H1 (cell line): ENCODE measurements at regions not wholly inside any gene's neighbourhood (a gene's known extent, or its start where the extent isn't known, plus 50 kb on each side); places are given as distances from the start of the nearest gene placed in this dataset.

ENCODE experiments used
- CTCF ChIA-PET: fragments of 300-600 bp; sonication (Branson Sonifier 250); formaldehyde crosslinking; loops from one replicate; lab custom pipeline; 2021; ENCODE audit not compliant: partially characterized antibody; lab: Charles Lee
- POLR2A ChIA-PET: fragments of 300-600 bp; sonication (Branson Sonifier 250); formaldehyde crosslinking; loops from one replicate; lab custom pipeline; 2021; ENCODE audit warnings: inconsistent platforms; ENCODE audit not compliant: partially characterized antibody; lab: Charles Lee
- DNase-seq, 2 experiments: peaks; one replicate each; pipeline versions ENCODE4 v3.0.0 to v3.0.0-alpha.2; 2010 to 2022; ENCODE audit warnings: low spot score in 2 of 2, low read depth in 1 of 2, mixed read lengths in 1 of 2
- FAIRE-seq: peaks from 2 replicates; lab custom pipeline; 2011; peaks lifted over from hg19 to GRCh38; lab: Jason Lieb, UNC
- H2AFZ ChIP-seq: 2 replicates; pipeline ENCODE4 v1.8.1; 2012; ENCODE audit warnings: low read length, inconsistent platforms
- H2AK5ac ChIP-seq: 2 replicates; pipeline ENCODE4 v1.6.1; 2013; ENCODE audit warnings: low read depth, low read length
- H2BK120ac ChIP-seq: replicated peaks from 2 replicates; pipeline ENCODE3; 2013; ENCODE audit warnings: low read depth, low read length, inconsistent platforms
- H2BK12ac ChIP-seq: 2 replicates; pipeline ENCODE4 v1.6.1; 2013; ENCODE audit warnings: low read depth, low read length
- H2BK15ac ChIP-seq: 2 replicates; pipeline ENCODE4 v1.6.1; 2013; ENCODE audit warnings: low read length
- H2BK20ac ChIP-seq: 2 replicates; pipeline ENCODE4 v1.6.1; 2013; ENCODE audit warnings: low read length
- H2BK5ac ChIP-seq: 2 replicates; pipeline ENCODE4 v1.6.1; 2013; ENCODE audit warnings: low read depth, low read length
- H3K14ac ChIP-seq: 2 replicates; pipeline ENCODE4 v1.6.1; 2013; ENCODE audit warnings: inconsistent platforms; ENCODE audit not compliant: insufficient read length
- H3K18ac ChIP-seq: 2 replicates; pipeline ENCODE4 v1.6.1; 2013; ENCODE audit warnings: low read length; ENCODE audit errors: extremely low read depth
- H3K23ac ChIP-seq: 2 replicates; pipeline ENCODE4 v1.6.1; 2013; ENCODE audit warnings: inconsistent platforms; ENCODE audit not compliant: insufficient read length
- H3K23me2 ChIP-seq: 2 replicates; pipeline ENCODE4 v1.6.1; 2013; ENCODE audit warnings: low read depth, low read length
- H3K27ac ChIP-seq: 2 replicates; pipeline ENCODE4 v1.6.1; 2011; ENCODE audit warnings: low read depth, low read length, inconsistent platforms
- H3K27me3 ChIP-seq, 4 experiments: replicated peaks in 1 of 4; 1 replicate in 1 of 4; 2 replicates in 3 of 4; pipeline versions ENCODE4 v1.6.1 to v1.8.1; 2011 to 2013; ENCODE audit warnings: low read length in 3 of 4, mild to moderate bottlenecking in 3 of 4, inconsistent platforms in 2 of 4, mixed read lengths in 2 of 4, moderate library complexity in 1 of 4; ENCODE audit not compliant: control insufficient read depth in 3 of 4, insufficient read depth in 3 of 4; ENCODE audit errors: extremely low read depth in 1 of 4
- H3K36me3 ChIP-seq, 4 experiments: 2 replicates each; pipeline versions ENCODE4 v1.6.1 to v1.8.1; 2011 to 2013; ENCODE audit warnings: mild to moderate bottlenecking in 4 of 4, low read length in 3 of 4, moderate library complexity in 2 of 4, control low read depth in 1 of 4, inconsistent platforms in 1 of 4; ENCODE audit not compliant: insufficient read depth in 4 of 4, control insufficient read depth in 2 of 4
- H3K4ac ChIP-seq: replicated peaks from 2 replicates; pipeline ENCODE3; 2013; ENCODE audit warnings: low read length, low read depth, mixed read lengths, inconsistent platforms; ENCODE audit not compliant: insufficient read length
- H3K4me1 ChIP-seq, 4 experiments: replicated peaks in 1 of 4; 1 replicate in 1 of 4; 2 replicates in 3 of 4; pipeline versions ENCODE4 v1.6.1 to v1.8.1; 2011 to 2013; ENCODE audit warnings: low read length in 3 of 4, inconsistent platforms in 2 of 4, mixed read lengths in 1 of 4; ENCODE audit not compliant: insufficient read depth in 4 of 4, control insufficient read depth in 3 of 4
- H3K4me2 ChIP-seq, 2 experiments: 2 replicates each; pipeline versions ENCODE4 v1.6.1 to v1.8.1; 2011 to 2013; ENCODE audit warnings: low read depth in 2 of 2, low read length in 2 of 2, control low read depth in 1 of 2, inconsistent platforms in 1 of 2, mild to moderate bottlenecking in 1 of 2; ENCODE audit not compliant: insufficient read depth in 1 of 2
- H3K4me3 ChIP-seq, 4 experiments: fragments of 200-600, 300-600 bp in 1 of 4; sonication (generic), shearing (Covaris generic), sonication (Bioruptor Twin) in 1 of 4; 2 replicates each; pipeline versions ENCODE4 v1.5.1 to v1.8.1; 2011 to 2016; ENCODE audit warnings: low read length in 4 of 4, low read depth in 3 of 4, control low read depth in 2 of 4, inconsistent platforms in 2 of 4, mild to moderate bottlenecking in 2 of 4, mixed read lengths in 1 of 4, moderate library complexity in 1 of 4; ENCODE audit not compliant: insufficient read depth in 2 of 4; ENCODE audit errors: extremely low read depth in 1 of 4
- H3K56ac ChIP-seq: replicated peaks from 2 replicates; pipeline ENCODE3; 2013; ENCODE audit warnings: low read depth, mild to moderate bottlenecking, mixed read lengths, low read length, inconsistent platforms; ENCODE audit not compliant: insufficient read length
- H3K79me1 ChIP-seq: 2 replicates; pipeline ENCODE4 v1.6.1; 2013; ENCODE audit warnings: low read depth, low read length, control low read depth
- H3K79me2 ChIP-seq, 2 experiments: 2 replicates each; pipeline versions ENCODE4 v1.6.1 to v1.8.1; 2012 to 2013; ENCODE audit warnings: low read length in 2 of 2, mild to moderate bottlenecking in 2 of 2, inconsistent platforms in 1 of 2; ENCODE audit not compliant: insufficient read depth in 2 of 2, control insufficient read depth in 1 of 2
- H3K9ac ChIP-seq, 4 experiments: replicated peaks in 1 of 4; 1 replicate in 1 of 4; 2 replicates in 3 of 4; pipeline versions ENCODE4 v1.6.1 to v1.8.1; 2011 to 2013; ENCODE audit warnings: low read depth in 3 of 4, low read length in 3 of 4, control low read depth in 2 of 4, mild to moderate bottlenecking in 2 of 4, moderate library complexity in 2 of 4, inconsistent platforms in 1 of 4; ENCODE audit errors: extremely low read depth in 1 of 4
- H3K9me3 ChIP-seq, 2 experiments: 2 replicates each; pipeline versions ENCODE4 v1.6.1 to v1.8.1; 2012 to 2013; ENCODE audit warnings: mild to moderate bottlenecking in 2 of 2, moderate library complexity in 2 of 2, control low read depth in 1 of 2, inconsistent platforms in 1 of 2, low read depth in 1 of 2, low read length in 1 of 2, mixed read lengths in 1 of 2; ENCODE audit not compliant: insufficient read depth in 2 of 2
- H4K20me1 ChIP-seq, 2 experiments: replicated peaks in 1 of 2; 2 replicates each; pipeline versions ENCODE3 to v1.8.1; 2011 to 2013; ENCODE audit warnings: inconsistent platforms in 2 of 2, low read length in 2 of 2, mild to moderate bottlenecking in 1 of 2; ENCODE audit not compliant: insufficient read depth in 2 of 2, control insufficient read depth in 1 of 2
- H4K5ac ChIP-seq: 2 replicates; pipeline ENCODE4 v1.6.1; 2013; ENCODE audit warnings: low read length, low read depth, mixed read lengths, inconsistent platforms; ENCODE audit not compliant: insufficient read length
- H4K8ac ChIP-seq: 2 replicates; pipeline ENCODE4 v1.8.0; 2013; ENCODE audit warnings: mild to moderate bottlenecking, moderate library complexity, low read length, inconsistent platforms; ENCODE audit not compliant: insufficient read depth; ENCODE audit errors: extremely low read depth
- H4K91ac ChIP-seq: replicated peaks from 2 replicates; pipeline ENCODE3; 2013; ENCODE audit warnings: low read length, mixed read lengths, inconsistent platforms; ENCODE audit not compliant: insufficient read length
- ATF2 ChIP-seq: IDR thresholded peaks from 2 replicates; pipeline ENCODE4 v1.6.1; 2012; ENCODE audit warnings: low read length, inconsistent platforms
- CTCF ChIP-seq, 3 experiments: IDR thresholded peaks; 1 replicate in 2 of 3; 2 replicates in 1 of 3; pipeline versions ENCODE4 v1.5.1 to v1.6.1; 2011; ENCODE audit warnings: low read length in 3 of 3, mild to moderate bottlenecking in 3 of 3, inconsistent platforms in 2 of 3, low read depth in 1 of 3, moderate library complexity in 1 of 3; ENCODE audit not compliant: insufficient read depth in 1 of 3; ENCODE audit errors: control extremely low read depth in 1 of 3
- HDAC2 ChIP-seq, 2 experiments: fragments of 300-600 bp in 1 of 2; sonication (generic) in 1 of 2; IDR thresholded peaks; 2 replicates each; pipeline ENCODE4 v1.6.1; 2011 to 2012; ENCODE audit warnings: low read depth in 2 of 2, low read length in 2 of 2, mild to moderate bottlenecking in 2 of 2, moderate library complexity in 2 of 2, borderline replicate concordance in 1 of 2, inconsistent platforms in 1 of 2
- KDM5A ChIP-seq: fragments of 200-600 bp; IDR thresholded peaks from 2 replicates; pipeline ENCODE4 v1.7.1; 2012; ENCODE audit warnings: mild to moderate bottlenecking, low read length, inconsistent platforms, mixed read lengths
- NANOG ChIP-seq: IDR thresholded peaks from 2 replicates; pipeline ENCODE4 v1.6.1; 2011; ENCODE audit warnings: low read length, low read depth, mild to moderate bottlenecking, inconsistent platforms; ENCODE audit not compliant: insufficient read depth, poor library complexity, severe bottlenecking
- RNF2 ChIP-seq: fragments of 200-900, 300-1000 bp; sonication (generic); IDR thresholded peaks from 2 replicates; pipeline ENCODE4 v1.7.1; 2016; ENCODE audit warnings: borderline replicate concordance, low read depth, mild to moderate bottlenecking, antibody characterized with exemption, low read length; ENCODE audit not compliant: poor library complexity, severe bottlenecking; ENCODE audit errors: missing control alignments
- SP1 ChIP-seq: IDR thresholded peaks from 2 replicates; pipeline ENCODE4 v1.6.1; 2011; ENCODE audit warnings: low read depth, low read length
- SUZ12 ChIP-seq: fragments of 200-600 bp; sonication (generic); IDR thresholded peaks from 2 replicates; pipeline ENCODE4 v1.6.1; 2012; ENCODE audit warnings: mild to moderate bottlenecking, inconsistent platforms, low read length, moderate library complexity, mixed read lengths
- TEAD4 ChIP-seq: IDR thresholded peaks from 2 replicates; pipeline ENCODE4 v1.6.1; 2012; ENCODE audit warnings: low read depth, low read length, inconsistent platforms, mixed read lengths
- WGBS, 2 experiments: shearing (Covaris generic) in 1 of 2; methylation state at CpG; one replicate each; pipeline versions ENCODE4 v1.1.6 to v1.1.7; 2013 to 2015; ENCODE audit warnings: low lambda C conversion rate in 2 of 2, mixed read lengths in 2 of 2, inconsistent platforms in 1 of 2, low coverage in 1 of 2, missing lambda C conversion rate in 1 of 2; ENCODE audit not compliant: insufficient replicate concordance in 2 of 2, insufficient coverage in 1 of 2, insufficient read length in 1 of 2; ENCODE audit errors: extremely low coverage in 1 of 2, missing lambda C conversion rate in 1 of 2; 5-methylcytosine and 5-hydroxymethylcytosine counted together

DNA sequence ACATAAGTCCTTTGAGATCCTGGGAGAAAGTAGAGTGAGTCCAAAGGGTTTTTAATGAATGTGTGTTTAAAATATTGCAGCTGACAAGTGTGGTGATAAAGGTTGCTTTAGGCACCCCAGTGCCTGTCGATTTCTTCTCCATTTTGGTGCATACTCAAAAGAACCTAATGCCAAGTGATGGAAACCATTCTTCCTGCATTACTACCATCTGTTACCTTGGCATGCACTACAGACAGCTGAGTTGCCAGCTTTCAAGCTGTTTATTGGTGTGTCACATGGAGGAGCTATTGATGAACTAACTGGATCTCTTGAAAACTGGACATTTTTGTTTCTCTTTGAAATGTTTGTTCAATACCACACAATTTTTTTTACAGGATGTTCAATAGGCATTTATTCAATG, 350.0 kb downstream of the AKAIN1 start:
- Histone ChIP-seq H3K4me3 (no peak overlapping the region), H3K9ac (no peak overlapping the region), H4K5ac (no peak overlapping the region), H2BK15ac (no peak overlapping the region), H3K18ac (no peak overlapping the region), H3K23me2 (no peaks in the 10 kb centered on the region), H3K23ac (no peak overlapping the region), H2AK5ac (no peak overlapping the region), H3K4me2 (no peak overlapping the region), H4K91ac (no peak overlapping the region), H2BK12ac (no peak overlapping the region), H3K27me3 (no peaks in the 10 kb centered on the region), H3K36me3 (no peaks in the 10 kb centered on the region), H3K79me1 (no peaks in the 10 kb centered on the region), H3K27ac (no peak overlapping the region), H2BK20ac (no peak overlapping the region), H3K4me1 (no peaks in the 10 kb centered on the region), H3K4ac (no peak overlapping the region), H2BK120ac (no peak overlapping the region), H2AFZ (no peak overlapping the region), H3K79me2 (no peaks in the 10 kb centered on the region), H4K8ac (no peak overlapping the region), H3K9me3 (no peaks in the 10 kb centered on the region), H2BK5ac (no peak overlapping the region), H3K56ac (no peak overlapping the region), H3K14ac (no peak overlapping the region), H4K20me1 (no peaks in the 10 kb centered on the region)
- no peak for FAIRE-seq
- no peak for DNase-seq
- WGBS, 2 experiments: 88% methylated on average over 1 of the region's 1 CpG; no CpG with 5 or more reads in 1 of the 2 experiments
- POLR2A ChIA-PET: no interaction called here
- CTCF ChIA-PET: interaction anchor here (0.8 kb wide), 1 partner anchor 189 kb away, joined by 3 read pairs; no protein-coding TSS in a partner anchor
- TF ChIP-seq RNF2 (no peak), HDAC2 (IDR thresholded peaks at IDR 0.05; ENCODE audit: borderline replicate concordance in 1 of 2, low read depth in 2 of 2, low read length in 2 of 2) (no peak), ATF2 (no peak), NANOG (no peak), KDM5A (no peak), TEAD4 (no peak), SUZ12 (no peak), CTCF (IDR thresholded peaks at IDR 0.05; ENCODE audit: control extremely low read depth in 1 of 3, insufficient read depth in 1 of 3, low read depth in 1 of 3, low read length in 3 of 3) (no peak), SP1 (no peak)
